Activated CD4-positive, alpha-beta T cell treated with anti-CD3 and anti-CD28 coated beads for 4 hours (primary cell): ENCODE measurements at regions not wholly inside any gene's neighbourhood (a gene's known extent, or its start where the extent isn't known, plus 50 kb on each side); places are given as distances from the start of the nearest gene placed in this dataset.

Experiments
- DNase-seq, 2 donors: peaks; one replicate each; pipeline ENCODE4 v3.0.0-alpha.2; 2020

DNA sequence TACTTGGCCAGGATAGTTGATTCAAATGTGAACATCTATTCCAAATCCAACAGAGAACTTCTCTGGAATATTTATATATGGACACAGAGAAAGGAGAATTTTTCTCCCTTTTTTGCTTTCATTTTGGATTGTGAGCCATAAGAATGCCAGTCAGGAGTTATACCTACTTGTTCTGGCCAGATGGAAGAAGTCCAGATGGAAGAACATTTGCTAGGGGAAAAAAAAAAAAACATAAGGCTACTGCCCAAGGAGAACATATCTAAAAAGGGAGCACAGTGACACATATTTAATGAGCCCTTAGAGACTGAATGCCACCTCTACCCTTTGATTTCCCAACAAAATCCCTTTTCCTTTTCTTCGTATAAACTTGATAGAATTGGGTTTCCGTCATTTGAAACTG is 61.7 kb upstream of the PPP2R2B start:
- no peak for DNase-seq

DNA sequence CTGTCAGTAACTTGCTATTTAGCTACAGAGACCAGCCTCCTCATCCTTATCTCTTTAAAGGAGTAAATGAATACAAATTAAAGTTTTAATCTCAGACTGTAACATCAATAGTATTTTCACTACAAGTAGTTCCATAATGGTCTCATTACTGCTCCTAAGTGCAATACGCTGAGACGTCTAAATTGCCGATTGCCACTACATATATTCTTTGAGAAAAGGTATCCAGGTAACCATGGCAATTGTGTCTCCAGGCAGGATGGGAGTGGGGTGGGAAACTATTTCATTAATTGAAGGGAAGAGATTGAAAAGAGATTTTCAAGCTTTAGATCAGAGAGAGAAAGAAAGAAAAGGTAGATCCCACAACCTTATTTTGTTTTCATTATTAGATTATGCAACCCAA is 65.5 kb upstream of the PPP2R2B start:
- no peak for DNase-seq

DNA sequence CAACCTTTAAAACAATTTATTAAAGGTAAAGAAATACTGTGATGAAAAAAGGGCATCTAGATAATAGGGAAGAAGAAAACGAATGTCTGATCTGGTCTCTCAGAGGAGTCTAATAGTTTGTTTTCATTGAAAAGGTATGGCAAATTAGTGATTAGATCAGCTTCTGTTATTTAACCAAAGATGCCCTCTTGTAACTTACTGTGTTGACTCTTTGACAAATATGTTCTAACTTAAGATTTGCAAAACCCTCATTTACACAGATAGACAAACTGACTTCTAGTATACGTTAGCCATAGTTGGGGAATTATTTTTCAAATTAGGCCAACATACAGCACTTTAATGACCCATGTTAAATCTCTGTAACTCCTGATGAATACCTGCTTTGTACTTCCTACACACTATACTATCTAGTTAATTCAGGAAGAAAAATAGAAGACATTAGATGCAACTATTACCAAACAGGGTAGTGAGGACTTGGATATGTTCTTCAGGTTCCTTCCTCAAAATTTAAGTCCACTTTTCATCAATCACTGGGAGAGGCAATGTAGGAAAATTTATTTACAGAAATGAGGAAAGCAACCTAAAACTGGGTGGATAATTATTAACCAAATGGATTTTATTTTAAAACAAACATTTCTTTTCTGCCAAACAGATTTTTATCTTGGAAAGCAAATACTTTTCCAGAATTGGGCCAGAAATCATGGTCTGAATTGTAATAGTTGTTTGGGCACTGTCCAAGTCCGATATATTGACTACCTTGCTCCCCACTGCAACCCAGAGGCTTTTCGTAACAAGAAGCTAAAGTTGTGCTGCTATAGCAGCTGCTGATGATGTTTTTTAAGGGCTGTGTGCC is 66.4 kb upstream of the PPP2R2B start:
- no peak for DNase-seq

DNA sequence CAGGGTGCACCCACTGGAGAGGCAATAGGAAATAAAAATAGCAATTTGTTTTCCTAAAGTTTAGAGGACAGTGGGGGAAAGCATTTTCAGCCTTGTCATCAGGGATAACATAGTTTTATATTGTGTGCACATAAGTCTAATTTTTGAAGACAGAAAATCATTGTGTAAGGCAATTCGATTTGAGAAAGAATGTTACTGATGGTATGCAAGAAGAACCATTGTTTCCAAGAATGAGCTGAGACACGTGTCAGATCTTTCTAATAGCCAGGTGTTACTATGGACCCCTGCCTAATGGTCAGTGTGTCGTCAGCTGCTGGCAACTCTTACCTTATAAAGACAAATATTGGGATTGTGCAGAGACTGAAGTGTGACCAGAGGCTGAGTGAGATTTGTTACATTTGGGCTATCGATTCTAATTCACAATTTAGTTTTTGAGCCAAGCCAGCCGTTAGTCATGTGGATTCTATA is 67.1 kb upstream of the PPP2R2B start:
- DNase-seq = no peak

DNA sequence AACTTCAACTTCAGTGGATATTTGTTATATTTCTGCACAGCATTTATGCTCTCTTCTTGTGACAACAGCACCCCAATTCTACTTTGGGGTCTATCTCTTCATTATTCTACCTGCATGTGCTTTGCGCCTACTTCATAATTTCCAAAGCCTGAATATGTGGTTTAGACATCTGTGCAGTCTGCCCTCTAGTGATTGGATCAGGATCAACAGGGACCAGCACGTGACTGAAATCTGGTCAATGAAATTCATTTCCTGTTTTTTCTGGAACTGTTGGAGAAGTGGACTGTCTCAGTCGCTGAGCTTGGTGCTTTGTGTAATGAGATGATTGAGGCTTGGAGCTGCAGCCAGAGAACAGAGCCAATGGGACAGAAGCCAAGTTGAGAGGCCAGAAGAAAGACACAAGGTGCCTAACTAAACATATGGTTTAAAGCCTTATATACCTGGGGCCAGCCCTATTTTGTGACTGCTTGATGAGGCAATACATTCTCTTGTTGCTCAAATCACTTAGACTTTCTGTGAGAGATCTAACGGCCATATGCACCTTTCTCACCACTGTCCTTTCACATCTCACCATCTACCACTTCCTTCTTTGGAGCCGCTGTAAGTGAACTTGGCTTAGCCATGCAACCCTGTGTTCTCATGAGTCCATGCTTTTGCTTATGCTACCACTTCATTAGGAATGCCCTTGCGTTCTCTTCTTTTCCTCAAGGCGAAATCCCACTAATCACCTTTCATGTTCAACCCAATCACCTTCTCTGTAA is 68.8 kb upstream of the PPP2R2B start:
- no peak for DNase-seq

DNA sequence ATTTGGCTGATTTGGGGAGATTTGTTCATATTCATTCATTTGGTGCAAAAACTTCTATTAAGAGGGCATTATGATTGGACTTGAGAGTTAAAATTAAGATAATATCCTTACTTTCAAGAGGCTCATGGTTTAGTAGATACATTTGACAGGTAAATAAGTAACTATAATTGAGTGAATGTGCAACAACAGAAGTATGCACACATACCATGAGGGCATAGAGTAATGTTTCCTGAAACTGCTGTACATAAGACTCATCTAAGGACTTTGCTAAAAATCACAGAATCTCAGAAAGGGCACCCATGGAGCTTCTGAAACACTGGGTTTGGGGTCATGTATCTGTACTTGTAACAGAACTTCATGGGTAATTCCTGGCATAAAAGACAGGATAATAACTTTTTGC is 70.1 kb upstream of the PPP2R2B start:
- DNase-seq = no peak

DNA sequence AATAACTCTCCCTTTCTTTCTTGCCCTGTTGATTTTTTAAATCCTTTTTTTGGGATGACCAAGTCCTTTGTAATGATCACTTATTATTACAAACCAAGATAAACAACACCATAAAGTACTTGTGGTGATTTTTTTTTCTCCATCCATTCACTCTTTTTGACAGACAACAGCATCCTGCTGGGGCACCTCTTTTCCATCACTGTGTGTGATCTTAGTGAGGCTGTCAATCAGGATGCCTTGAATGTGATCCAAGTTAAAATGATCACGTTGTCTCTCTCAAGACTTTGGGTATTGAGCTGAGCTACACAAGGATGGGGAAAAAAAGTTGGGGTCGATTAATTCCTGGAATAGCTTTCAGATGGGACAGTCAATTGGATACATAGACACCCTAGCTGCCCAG is 73.6 kb upstream of the PPP2R2B start:
- no peak for DNase-seq

DNA sequence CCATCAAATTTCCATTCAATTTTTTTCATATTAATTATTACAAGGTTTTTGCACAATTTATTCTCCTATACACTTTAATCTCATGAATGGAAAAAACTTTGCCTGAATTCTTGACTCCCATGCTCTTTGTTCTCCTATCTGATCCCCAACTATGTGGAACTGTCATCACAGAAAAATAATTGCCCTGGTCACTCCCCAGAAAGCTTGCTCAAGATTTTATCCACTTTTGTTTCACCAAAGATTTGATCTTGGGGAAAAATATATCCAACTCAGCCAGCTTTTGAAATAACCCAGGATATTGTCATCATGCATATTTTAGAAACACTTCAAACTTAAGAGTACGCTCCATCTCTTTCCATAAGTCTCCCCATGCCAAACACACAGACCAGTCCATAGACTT is 77.7 kb upstream of the PPP2R2B start:
- no peak for DNase-seq

DNA sequence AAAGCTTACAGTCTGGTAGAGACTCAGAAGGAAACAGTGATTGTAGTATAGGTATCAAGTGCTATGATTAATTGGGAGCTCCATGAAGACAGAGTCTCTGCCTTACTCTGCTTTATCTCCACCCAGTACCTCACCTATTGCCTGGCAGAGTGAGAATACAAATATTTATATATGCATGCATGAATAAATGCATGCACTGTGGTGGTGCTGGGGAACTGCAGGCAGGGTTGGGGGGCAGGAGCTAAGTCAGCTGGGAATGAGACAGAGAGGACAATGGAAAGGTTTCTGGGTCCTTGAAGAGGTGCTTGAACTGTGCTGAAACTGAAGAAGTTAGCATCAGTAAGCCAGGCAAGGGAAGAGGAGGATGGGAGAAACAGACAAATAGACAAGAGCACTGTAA is 80.8 kb upstream of the PPP2R2B start:
- DNase-seq = no peak

DNA sequence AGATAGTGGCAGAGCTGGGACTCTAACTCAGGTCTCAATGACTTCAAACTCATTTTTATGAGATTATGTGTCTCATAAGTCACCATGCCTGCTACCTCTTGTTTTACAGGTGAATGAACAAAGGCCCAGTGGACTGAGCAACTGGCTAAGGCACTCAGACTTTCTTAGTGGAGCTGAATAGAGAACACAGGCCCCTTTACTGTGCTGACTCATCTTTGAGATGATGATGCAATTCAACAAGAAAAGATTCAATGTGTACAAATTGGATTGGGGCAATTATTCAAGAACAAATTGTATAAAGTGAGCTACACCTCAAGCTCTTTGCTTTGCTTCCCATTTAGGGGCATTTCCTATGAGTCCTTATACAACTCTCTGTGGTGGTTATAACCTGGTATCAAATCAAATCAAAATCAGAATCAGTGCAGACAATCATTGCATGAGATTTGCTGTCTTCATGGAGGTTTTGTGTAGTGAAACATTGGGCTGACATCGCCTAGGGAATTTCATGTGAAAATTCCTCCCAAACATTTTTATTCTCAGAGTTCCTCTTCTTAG is 84.3 kb upstream of the PPP2R2B start:
- DNase-seq = no peak

DNA sequence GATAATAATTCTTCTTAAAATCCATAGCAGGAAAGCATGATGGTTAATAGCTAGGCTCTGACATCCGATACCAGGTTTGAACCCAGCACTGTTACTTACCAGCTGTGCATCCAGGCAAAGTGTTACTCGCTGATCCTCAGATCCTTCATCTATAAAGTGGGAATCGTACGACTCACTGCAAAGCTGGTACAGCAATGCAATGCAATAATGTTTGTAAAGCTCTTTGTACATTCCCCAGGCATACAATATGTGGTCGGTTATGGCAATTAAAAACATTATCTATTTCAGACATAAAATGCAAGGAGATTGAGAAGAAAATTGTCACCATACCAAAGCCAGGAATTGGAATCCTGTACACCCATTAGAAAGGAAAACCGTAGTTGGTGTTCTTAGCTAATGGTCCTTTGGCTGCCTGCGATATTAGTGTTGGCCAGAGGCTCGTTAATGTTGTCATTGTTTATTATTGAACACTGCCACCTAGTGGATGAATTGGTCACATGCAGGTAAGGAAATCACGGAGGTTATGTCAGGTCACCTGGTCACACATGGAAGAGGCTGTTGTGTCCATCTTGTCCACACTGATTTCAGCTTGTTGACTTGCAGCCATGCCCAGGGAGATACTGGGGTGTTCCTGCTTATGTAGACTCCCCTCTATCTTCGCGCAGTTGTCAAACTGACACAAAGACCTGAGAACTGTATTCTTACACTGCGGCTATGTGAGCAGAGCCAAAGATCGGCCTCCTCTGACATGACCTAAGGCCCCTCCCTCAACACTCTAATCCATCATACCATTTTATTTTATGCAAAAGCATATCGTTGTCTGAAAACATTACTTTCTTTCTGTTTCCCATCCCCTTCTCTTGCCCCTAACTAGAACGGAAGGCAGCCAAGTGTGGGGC is 87.5 kb upstream of the PPP2R2B start:
- DNase-seq = peak; percentile 25 to 51

DNA sequence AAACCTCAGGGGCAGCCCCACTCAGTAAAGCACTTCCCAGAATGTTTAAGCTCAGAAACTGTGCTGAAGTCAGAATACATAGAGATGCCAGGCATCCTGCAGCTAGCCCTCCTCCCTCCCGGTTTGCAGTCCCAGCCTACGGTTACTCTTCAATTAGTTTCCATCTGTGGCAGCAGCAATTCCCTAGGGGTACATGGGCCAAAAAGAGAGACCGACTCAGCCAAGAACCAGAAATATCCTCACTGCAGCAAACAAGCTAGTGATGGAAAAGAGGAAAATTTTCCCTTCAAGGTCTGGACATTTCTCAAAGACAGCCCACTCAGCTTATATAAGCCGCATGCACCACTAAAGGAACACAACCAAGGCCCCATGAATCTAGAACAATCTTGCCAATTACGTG is 89.1 kb upstream of the PPP2R2B start:
- DNase-seq = no peak

DNA sequence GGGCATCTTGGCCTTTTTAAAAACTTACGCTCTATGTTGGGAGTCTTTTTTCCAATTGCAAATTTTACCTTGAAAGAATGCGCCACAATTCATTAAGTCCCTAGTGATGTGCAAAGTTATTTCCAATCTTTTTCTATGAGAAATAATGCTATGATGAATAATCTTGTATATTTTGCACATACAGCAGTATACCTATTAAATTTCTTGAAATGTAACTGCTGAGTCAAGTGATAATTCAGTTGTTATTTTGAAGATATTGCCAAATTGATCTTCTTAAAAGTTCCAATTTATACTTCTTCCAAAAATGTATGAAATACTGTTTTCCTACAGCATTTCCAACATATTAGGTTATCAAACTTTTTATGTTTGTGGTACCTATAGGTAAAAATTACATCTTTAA is 92.8 kb upstream of the PPP2R2B start:
- DNase-seq = no peak

DNA sequence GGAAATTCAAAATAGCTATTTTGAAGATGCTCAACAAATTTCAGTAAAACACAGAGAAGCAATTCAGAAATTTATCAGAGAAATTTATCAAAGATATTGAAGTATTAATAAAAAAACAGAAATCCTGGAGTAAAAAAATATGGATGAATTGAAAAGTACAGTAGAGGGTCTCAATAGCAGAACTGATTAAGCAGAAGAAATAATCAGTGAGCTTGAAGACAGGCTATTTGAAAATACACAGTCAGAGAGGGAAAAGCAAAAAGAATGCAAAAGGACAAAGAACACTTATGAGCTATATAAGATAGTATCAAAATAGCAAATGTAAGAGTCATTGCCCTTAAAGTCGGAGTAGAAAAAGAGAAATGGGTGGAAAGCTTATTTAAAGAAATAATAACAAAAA is 107.9 kb upstream of the PPP2R2B start:
- no peak for DNase-seq

DNA sequence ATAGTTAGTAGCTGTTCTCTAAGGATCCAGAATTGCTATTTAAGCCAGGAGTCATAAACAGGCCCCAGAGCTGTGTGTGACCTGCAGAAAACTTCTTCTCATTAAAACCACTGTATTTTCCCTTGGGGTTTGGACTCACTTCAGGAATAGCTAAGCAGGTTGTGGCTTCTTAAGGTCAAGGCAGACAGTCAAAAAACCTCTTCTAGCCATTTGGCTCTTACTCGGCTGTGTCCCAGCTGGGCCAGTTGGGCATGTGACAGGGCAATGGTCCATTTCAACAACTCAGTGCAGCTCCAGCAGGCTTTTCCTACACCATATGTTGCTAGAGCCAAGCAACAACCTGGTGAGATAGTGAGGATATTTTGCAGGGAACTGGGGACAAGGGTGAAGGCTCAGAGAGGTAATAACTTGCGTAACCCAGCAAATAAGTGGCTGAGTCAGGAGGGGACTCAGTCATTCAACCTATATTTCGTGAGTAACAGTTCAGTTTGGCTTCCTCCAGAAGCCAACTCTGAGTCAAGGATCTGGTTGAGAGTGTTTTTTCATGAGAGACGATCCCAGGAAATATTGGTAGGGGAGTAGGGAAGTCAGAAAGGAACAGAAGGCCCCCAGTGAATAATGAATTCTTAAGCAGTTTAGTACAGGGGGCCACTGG is 115.4 kb upstream of the PPP2R2B start:
- no peak for DNase-seq

DNA sequence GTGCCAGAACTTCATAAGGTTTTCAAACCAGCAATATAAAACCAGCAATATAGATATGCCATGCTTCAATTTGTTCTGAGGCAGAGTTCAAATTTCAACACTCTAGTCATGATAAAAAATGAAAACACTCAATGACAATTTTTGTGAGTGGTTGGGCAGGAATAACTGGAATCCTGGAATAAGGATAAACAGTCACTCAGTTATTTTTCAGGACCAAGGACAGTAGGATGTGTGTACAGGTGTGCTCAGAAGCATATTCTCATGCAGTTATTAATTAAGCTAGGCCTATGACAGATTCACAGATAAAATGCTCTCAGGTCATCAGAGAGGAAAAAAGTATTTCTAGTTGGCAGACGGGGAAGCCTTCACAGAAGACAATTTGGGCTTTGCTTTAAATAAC is 117.3 kb upstream of the PPP2R2B start:
- no peak for DNase-seq

DNA sequence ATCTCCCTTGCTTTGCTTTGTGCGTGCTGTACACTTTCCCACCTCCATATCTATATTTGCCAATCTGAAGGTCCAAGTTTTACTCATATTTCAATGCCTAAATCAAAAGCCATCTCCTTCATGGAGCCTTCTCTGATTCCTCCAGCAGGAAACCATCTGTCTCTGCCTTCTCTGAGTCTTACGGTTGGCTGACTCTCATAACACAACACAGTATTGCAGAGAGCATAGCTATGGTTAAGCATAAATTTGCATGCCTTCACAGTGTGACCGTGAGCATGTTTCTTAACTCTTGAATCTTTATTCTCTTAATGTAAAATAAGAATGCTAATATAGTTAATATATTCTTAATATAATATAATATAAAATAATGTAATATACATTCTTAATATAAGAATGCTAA is 136.8 kb upstream of the PPP2R2B start:
- DNase-seq = no peak

DNA sequence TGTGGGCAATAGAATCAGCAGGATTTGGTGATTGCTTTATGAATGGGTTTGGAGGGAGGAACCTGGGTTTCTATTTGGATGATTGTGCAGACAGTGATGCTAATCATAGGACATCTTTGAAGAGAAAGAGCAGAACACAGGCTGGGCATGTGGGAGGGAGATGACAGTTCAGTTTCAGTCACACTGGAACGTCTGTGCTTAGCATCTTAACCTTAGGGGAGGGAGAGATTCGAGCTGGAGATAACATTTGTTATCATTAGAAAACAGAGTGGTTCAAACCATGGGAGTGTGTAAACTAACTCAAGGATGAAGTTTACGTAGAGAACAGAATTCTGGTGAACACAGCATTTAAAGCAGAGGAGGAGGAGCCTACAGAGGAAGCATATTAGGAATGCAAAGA is 138.6 kb upstream of the PPP2R2B start:
- no peak for DNase-seq

DNA sequence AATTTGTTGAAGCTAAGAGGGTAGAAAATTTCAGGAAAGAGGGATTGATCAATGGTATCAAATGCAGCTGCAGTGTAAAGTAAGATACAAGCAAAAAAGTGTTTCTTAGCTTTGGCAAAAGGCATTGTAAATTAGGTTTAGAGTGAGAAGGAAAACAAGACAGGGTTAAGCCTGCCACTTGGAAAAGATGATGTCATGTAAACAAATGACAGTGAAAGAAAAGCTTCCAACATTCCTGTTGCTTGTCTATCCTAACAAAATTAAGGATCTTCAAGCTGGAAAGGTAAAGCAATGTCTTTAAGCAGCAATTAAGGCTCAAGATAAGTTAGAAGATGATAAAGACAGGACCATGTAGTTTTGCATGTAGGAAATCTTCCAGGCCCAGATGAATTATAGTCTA is 139.1 kb upstream of the PPP2R2B start:
- DNase-seq = no peak

DNA sequence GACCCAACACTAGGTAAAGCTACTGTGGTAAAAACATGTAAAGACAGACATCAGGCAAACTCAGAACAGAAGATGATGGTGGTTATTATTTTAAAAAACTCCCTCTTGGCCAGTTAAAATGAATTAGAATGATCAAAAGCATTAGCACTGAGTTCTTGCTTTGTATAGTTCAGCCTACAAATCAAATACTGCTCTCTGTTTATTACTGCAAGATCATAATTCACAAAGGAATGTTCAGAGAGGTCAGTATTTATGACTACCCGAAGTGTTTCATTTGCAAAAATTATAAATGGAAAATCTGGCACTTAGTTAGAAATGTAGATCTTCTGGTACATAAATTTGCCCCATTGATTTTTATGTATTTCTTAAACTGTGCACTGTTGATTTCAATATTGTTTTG is 140.3 kb upstream of the PPP2R2B start:
- no peak for DNase-seq

DNA sequence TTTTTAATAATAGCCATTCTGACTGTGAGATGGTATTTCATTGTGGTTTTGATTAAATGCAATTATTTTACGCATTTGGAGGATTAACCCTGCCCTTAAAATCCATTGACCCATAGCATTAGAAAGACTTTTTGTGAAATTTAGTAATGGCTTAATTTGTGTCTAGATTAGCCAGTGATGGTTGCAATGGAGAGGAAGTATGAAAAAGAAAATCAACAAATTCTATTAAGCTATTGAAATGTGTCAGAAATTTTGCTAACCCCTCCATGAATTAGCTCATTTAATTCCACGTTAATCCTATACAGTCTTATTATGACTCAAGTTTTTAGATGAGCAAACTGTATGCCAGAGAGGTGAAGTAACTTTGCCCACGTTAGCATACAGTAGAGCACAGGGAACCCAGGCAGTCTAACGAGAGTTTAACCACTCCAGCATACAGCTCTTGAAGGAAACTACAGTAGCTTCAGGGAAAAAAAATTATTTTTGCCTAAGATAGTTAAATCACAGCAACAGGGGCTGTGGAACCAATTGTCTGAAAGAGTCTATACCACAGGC is 158.2 kb upstream of the PPP2R2B start:
- no peak for DNase-seq
